Neural cell (in vitro differentiated cells): ENCODE measurements at regions not wholly inside any gene's neighbourhood (a gene's known extent, or its start where the extent isn't known, plus 50 kb on each side); places are given as distances from the start of the nearest gene placed in this dataset.

Experiments
- H2AFZ ChIP-seq: fragments of 200-600, 300-800 bp; sonication (generic), shearing (Covaris generic); 2 replicates; pipeline ENCODE4 v1.6.0; 2014; ENCODE audit warnings: low read depth, mild to moderate bottlenecking, antibody characterized with exemption, low read length, moderate library complexity
- H3F3A ChIP-seq: fragments of 200-600 bp; shearing (Covaris generic); 2 replicates; pipeline ENCODE4 v1.6.1; 2016; ENCODE audit warnings: mild to moderate bottlenecking, moderate library complexity, mixed read lengths, antibody characterized with exemption, low read length; ENCODE audit not compliant: insufficient read depth, poor library complexity, severe bottlenecking
- H3K27ac ChIP-seq: fragments of 200-600, 300-800 bp; sonication (generic), shearing (Covaris generic); 2 replicates; pipeline ENCODE4 v1.5.1; 2014; ENCODE audit warnings: mild to moderate bottlenecking, low read length, moderate library complexity
- H3K27me3 ChIP-seq: fragments of 300-800, 200-600 bp; sonication (generic), shearing (Covaris generic); 2 replicates; pipeline ENCODE4 v1.6.0; 2014; ENCODE audit warnings: mild to moderate bottlenecking, low read depth, low read length, moderate library complexity; ENCODE audit not compliant: insufficient read depth
- H3K36me3 ChIP-seq: fragments of 300-800, 200-600 bp; sonication (generic), shearing (Covaris generic); 2 replicates; pipeline ENCODE4 v1.5.1; 2014; ENCODE audit warnings: mild to moderate bottlenecking, antibody characterized with exemption, low read length, moderate library complexity; ENCODE audit not compliant: insufficient read depth
- H3K4me2 ChIP-seq: fragments of 300-800, 200-600 bp; sonication (generic), shearing (Covaris generic); 2 replicates; pipeline ENCODE4 v1.6.0; 2014; ENCODE audit warnings: mild to moderate bottlenecking, low read length
- H3K4me3 ChIP-seq: fragments of 300-800, 200-600 bp; sonication (generic), shearing (Covaris generic); 2 replicates; pipeline ENCODE4 v1.5.1; 2014; ENCODE audit warnings: mild to moderate bottlenecking, low read length, moderate library complexity
- H3K79me2 ChIP-seq: fragments of 200-600 bp; shearing (Covaris generic); replicated peaks from 2 replicates; pipeline ENCODE4 v1.6.0; 2014; ENCODE audit warnings: mild to moderate bottlenecking, low read length, moderate library complexity; ENCODE audit not compliant: insufficient read depth
- H3K9ac ChIP-seq: fragments of 300-800, 200-600 bp; sonication (generic), shearing (Covaris generic); 2 replicates; pipeline ENCODE4 v1.6.1; 2016; ENCODE audit warnings: mild to moderate bottlenecking, low read length, mixed read lengths
- H3K9me2 ChIP-seq: fragments of 200-600 bp; shearing (Covaris generic); 2 replicates; pipeline ENCODE4 v1.6.1; 2016; ENCODE audit warnings: mild to moderate bottlenecking, low read length, mixed read lengths; ENCODE audit not compliant: insufficient read depth
- H3K9me3 ChIP-seq: fragments of 200-600, 300-800 bp; sonication (generic), shearing (Covaris generic); 2 replicates; pipeline ENCODE4 v1.6.1; 2016; ENCODE audit warnings: mild to moderate bottlenecking, mixed run types, low read length, moderate library complexity, mixed read lengths
- H4K20me1 ChIP-seq: fragments of 200-600 bp; shearing (Covaris generic); 2 replicates; pipeline ENCODE4 v1.6.1; 2016; ENCODE audit warnings: mild to moderate bottlenecking, mixed run types; ENCODE audit not compliant: insufficient read depth
- EP300 ChIP-seq: fragments of 450-650 bp; conservative IDR thresholded peaks from 2 replicates; pipeline ENCODE4 v1.6.1; 2014; ENCODE audit warnings: antibody characterized with exemption, mild to moderate bottlenecking, moderate library complexity; ENCODE audit not compliant: poor library complexity, severe bottlenecking
- EZH2 ChIP-seq: fragments of 200-600, 300-800 bp; shearing (Covaris generic), sonication (generic); IDR thresholded peaks from 2 replicates; pipeline ENCODE4 v1.6.1; 2014; ENCODE audit warnings: antibody characterized with exemption, low read length, borderline replicate concordance, mild to moderate bottlenecking; ENCODE audit not compliant: insufficient read depth, poor library complexity, severe bottlenecking
- MXI1 ChIP-seq: fragments of 450-650 bp; conservative IDR thresholded peaks from 2 replicates; pipeline ENCODE4 v1.6.1; 2014; ENCODE audit warnings: antibody characterized with exemption, mild to moderate bottlenecking; ENCODE audit not compliant: poor library complexity, severe bottlenecking
- POLR2AphosphoS5 ChIP-seq: IDR thresholded peaks from 2 replicates; pipeline ENCODE4 v1.6.1; 2012
- RAD21 ChIP-seq: fragments of 450-650 bp; conservative IDR thresholded peaks from 2 replicates; pipeline ENCODE4 v1.6.1; 2014; ENCODE audit warnings: antibody characterized with exemption, mild to moderate bottlenecking, moderate library complexity
- SMC3 ChIP-seq: fragments of 450-650 bp; conservative IDR thresholded peaks from 2 replicates; pipeline ENCODE4 v1.6.1; 2014; ENCODE audit warnings: antibody characterized with exemption, mild to moderate bottlenecking, moderate library complexity; ENCODE audit not compliant: poor library complexity
- TAF1 ChIP-seq: IDR thresholded peaks from 2 replicates; pipeline ENCODE4 v1.6.1; 2012; ENCODE audit warnings: low read depth
- TF ChIP-seq, protein P1 (sequence below): fragments of 450-650 bp; IDR thresholded peaks from 2 replicates; pipeline ENCODE4 v1.5.1; 2014; ENCODE audit warnings: antibody characterized with exemption, mild to moderate bottlenecking, moderate library complexity; ENCODE audit not compliant: poor library complexity, severe bottlenecking
- TF ChIP-seq, protein P2 (sequence below): IDR thresholded peaks from 2 replicates; pipeline ENCODE4 v1.6.1; 2012; ENCODE audit warnings: borderline replicate concordance

DNA sequence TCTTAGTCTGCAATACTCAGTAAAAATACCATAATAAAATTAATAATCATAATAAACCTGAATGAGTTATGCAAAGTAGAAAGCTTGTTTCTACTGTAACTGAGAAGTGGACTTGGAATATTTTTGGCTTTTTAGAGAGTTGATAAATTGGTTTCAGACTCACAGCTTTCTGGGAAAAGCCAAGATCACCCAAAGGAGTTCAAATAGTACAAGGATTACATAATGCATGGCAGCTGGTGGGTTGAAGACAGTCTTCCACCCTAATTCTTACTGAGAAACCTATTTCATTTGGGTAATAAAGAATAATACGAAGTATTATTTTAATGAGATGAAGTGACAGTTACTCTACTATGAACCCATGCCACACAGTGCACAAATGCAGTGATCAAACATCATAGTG lies 139.4 kb upstream of the KLF12 start:
- Histone ChIP-seq H3K4me2 (no peak overlapping the region), H4K20me1 (no peaks in the 10 kb centered on the region), H3K9me3 (no peaks in the 10 kb centered on the region), H3K4me3 (no peak overlapping the region), H2AFZ (no peak overlapping the region), H3K27ac (no peak overlapping the region), H3K9ac (no peak overlapping the region), H3K36me3 (no peaks in the 10 kb centered on the region), H3K79me2 (no peaks in the 10 kb centered on the region), H3F3A (no peaks in the 10 kb centered on the region), H3K27me3 (no peaks in the 10 kb centered on the region), H3K9me2 (no peaks in the 10 kb centered on the region)
- TF ChIP-seq, protein P1, sequence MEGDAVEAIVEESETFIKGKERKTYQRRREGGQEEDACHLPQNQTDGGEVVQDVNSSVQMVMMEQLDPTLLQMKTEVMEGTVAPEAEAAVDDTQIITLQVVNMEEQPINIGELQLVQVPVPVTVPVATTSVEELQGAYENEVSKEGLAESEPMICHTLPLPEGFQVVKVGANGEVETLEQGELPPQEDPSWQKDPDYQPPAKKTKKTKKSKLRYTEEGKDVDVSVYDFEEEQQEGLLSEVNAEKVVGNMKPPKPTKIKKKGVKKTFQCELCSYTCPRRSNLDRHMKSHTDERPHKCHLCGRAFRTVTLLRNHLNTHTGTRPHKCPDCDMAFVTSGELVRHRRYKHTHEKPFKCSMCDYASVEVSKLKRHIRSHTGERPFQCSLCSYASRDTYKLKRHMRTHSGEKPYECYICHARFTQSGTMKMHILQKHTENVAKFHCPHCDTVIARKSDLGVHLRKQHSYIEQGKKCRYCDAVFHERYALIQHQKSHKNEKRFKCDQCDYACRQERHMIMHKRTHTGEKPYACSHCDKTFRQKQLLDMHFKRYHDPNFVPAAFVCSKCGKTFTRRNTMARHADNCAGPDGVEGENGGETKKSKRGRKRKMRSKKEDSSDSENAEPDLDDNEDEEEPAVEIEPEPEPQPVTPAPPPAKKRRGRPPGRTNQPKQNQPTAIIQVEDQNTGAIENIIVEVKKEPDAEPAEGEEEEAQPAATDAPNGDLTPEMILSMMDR: no peak
- TF ChIP-seq EZH2 (no peak), SMC3 (no peak), EP300 (no peak), MXI1 (no peak), TAF1 (no peak), RAD21 (no peak), POLR2AphosphoS5 (no peak)
- TF ChIP-seq, protein P2, sequence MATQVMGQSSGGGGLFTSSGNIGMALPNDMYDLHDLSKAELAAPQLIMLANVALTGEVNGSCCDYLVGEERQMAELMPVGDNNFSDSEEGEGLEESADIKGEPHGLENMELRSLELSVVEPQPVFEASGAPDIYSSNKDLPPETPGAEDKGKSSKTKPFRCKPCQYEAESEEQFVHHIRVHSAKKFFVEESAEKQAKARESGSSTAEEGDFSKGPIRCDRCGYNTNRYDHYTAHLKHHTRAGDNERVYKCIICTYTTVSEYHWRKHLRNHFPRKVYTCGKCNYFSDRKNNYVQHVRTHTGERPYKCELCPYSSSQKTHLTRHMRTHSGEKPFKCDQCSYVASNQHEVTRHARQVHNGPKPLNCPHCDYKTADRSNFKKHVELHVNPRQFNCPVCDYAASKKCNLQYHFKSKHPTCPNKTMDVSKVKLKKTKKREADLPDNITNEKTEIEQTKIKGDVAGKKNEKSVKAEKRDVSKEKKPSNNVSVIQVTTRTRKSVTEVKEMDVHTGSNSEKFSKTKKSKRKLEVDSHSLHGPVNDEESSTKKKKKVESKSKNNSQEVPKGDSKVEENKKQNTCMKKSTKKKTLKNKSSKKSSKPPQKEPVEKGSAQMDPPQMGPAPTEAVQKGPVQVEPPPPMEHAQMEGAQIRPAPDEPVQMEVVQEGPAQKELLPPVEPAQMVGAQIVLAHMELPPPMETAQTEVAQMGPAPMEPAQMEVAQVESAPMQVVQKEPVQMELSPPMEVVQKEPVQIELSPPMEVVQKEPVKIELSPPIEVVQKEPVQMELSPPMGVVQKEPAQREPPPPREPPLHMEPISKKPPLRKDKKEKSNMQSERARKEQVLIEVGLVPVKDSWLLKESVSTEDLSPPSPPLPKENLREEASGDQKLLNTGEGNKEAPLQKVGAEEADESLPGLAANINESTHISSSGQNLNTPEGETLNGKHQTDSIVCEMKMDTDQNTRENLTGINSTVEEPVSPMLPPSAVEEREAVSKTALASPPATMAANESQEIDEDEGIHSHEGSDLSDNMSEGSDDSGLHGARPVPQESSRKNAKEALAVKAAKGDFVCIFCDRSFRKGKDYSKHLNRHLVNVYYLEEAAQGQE: no peak

DNA sequence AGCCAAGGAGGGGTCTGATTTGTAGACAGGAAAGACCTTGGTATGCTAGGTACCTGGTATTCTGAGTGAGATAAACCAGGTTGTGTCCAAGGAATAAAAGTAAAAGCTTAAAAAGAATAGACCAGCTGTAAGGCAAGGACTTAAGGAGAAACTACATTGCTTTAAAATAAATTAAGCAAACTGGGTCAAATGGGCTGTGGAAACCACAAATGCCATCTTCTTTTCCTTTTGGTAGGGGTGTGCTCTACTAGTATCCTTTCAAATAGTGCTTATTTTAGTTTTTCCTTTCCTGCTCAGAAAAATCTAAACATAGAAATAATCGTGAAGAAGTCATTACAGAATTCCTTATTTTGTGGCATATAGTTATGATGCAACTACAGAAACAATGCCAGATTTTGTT lies 138.6 kb upstream of the KLF12 start:
- H3K36me3 ChIP-seq: no peaks in the 10 kb centered on the region
- no peak overlapping the region for H3K4me3 ChIP-seq
- no peaks in the 10 kb centered on the region for H3K9me2 ChIP-seq
- no peak overlapping the region for H3K27ac ChIP-seq
- H3K27me3 ChIP-seq: no peaks in the 10 kb centered on the region
- no peaks in the 10 kb centered on the region for H3K79me2 ChIP-seq
- H4K20me1 ChIP-seq: no peaks in the 10 kb centered on the region
- no peak overlapping the region for H2AFZ ChIP-seq
- H3K4me2 ChIP-seq: no peak overlapping the region
- TF ChIP-seq RAD21 (no peak), EP300 (no peak), EZH2 (no peak), SMC3 (no peak), TAF1 (no peak), MXI1 (no peak), POLR2AphosphoS5 (no peak)
- TF ChIP-seq, protein P1: no peak
- TF ChIP-seq, protein P2: no peak
- no peaks in the 10 kb centered on the region for H3F3A ChIP-seq
- H3K9ac ChIP-seq: no peak overlapping the region
- no peaks in the 10 kb centered on the region for H3K9me3 ChIP-seq
